Neural progenitor cell (in vitro differentiated cells): ENCODE measurements at regions not wholly inside any gene's neighbourhood (a gene's known extent, or its start where the extent isn't known, plus 50 kb on each side); places are given as distances from the start of the nearest gene placed in this dataset.

Source experiments
- DNase-seq: peaks from one replicate; pipeline ENCODE4 v3.0.0-alpha.2; 2016; ENCODE audit warnings: low spot score
- H2AFZ ChIP-seq: fragments of 200-600 bp; sonication (generic); replicated peaks from 2 replicates; pipeline ENCODE4 v1.6.1; 2016; ENCODE audit warnings: antibody characterized with exemption
- H3F3A ChIP-seq: fragments of 200-600 bp; sonication (generic); 2 replicates; pipeline ENCODE4 v1.6.1; 2016; ENCODE audit warnings: antibody characterized with exemption, low read depth
- H3K27ac ChIP-seq: fragments of 200-600 bp; sonication (generic); 2 replicates; pipeline ENCODE4 v1.5.1; 2016; ENCODE audit warnings: mild to moderate bottlenecking
- H3K27me3 ChIP-seq: fragments of 200-600 bp; sonication (generic); 2 replicates; pipeline ENCODE4 v1.6.1; 2016; ENCODE audit warnings: mild to moderate bottlenecking, moderate library complexity
- H3K36me3 ChIP-seq: fragments of 200-600 bp; sonication (generic); 2 replicates; pipeline ENCODE4 v1.5.1; 2016
- H3K4me1 ChIP-seq: fragments of 200-600 bp; sonication (generic); 2 replicates; pipeline ENCODE4 v1.6.1; 2016; ENCODE audit warnings: mixed run types
- H3K4me2 ChIP-seq: fragments of 200-600 bp; sonication (generic); 2 replicates; pipeline ENCODE4 v1.6.1; 2016
- H3K4me3 ChIP-seq: fragments of 200-600 bp; sonication (generic); 2 replicates; pipeline ENCODE4 v1.5.1; 2016
- H3K79me2 ChIP-seq: fragments of 200-600 bp; sonication (generic); 2 replicates; pipeline ENCODE4 v1.6.1; 2016; ENCODE audit warnings: low read depth
- H3K9ac ChIP-seq: fragments of 200-600 bp; sonication (generic); 2 replicates; pipeline ENCODE4 v1.6.1; 2016
- H3K9me3 ChIP-seq: fragments of 200-600 bp; sonication (generic); 2 replicates; pipeline ENCODE4 v1.5.1; 2016; ENCODE audit warnings: low read depth
- H4K20me1 ChIP-seq: fragments of 200-600 bp; sonication (generic); 2 replicates; pipeline ENCODE4 v1.6.1; 2016; ENCODE audit warnings: low read depth
- H3K27ac Mint-ChIP-seq: 3 replicates; pipeline ENCODE4 v1.8.0; 2021; ENCODE audit warnings: mixed read lengths
- H3K27me3 Mint-ChIP-seq: 2 replicates; pipeline ENCODE4 v1.8.0; 2022; ENCODE audit warnings: low read depth, mild to moderate bottlenecking, inconsistent platforms, moderate library complexity, mixed read lengths; ENCODE audit not compliant: insufficient read depth
- H3K36me3 Mint-ChIP-seq: 3 replicates; pipeline ENCODE4 v1.8.0; 2021; ENCODE audit warnings: mixed read lengths
- H3K4me1 Mint-ChIP-seq: 3 replicates; pipeline ENCODE4 v1.8.0; 2021; ENCODE audit warnings: mixed read lengths
- H3K4me3 Mint-ChIP-seq: 3 replicates; pipeline ENCODE4 v1.8.0; 2021; ENCODE audit warnings: mild to moderate bottlenecking, moderate library complexity, mixed read lengths
- H3K9me3 Mint-ChIP-seq: 3 replicates; pipeline ENCODE4 v1.8.0; 2020; ENCODE audit warnings: mixed read lengths
- CTCF ChIP-seq: fragments of 200-600 bp; sonication (generic); IDR thresholded peaks from 2 replicates; pipeline ENCODE4 v1.5.1; 2017; ENCODE audit warnings: antibody characterized with exemption, mild to moderate bottlenecking
- EZH2 ChIP-seq: fragments of 200-600 bp; sonication (generic); IDR thresholded peaks from 2 replicates; pipeline ENCODE4 v1.6.1; 2017; ENCODE audit warnings: antibody characterized with exemption, mild to moderate bottlenecking, moderate library complexity
- EZH2phosphoT487 ChIP-seq: fragments of 200-600 bp; sonication (generic); IDR thresholded peaks from 2 replicates; pipeline ENCODE4 v1.6.1; 2017; ENCODE audit warnings: antibody characterized with exemption

DNA sequence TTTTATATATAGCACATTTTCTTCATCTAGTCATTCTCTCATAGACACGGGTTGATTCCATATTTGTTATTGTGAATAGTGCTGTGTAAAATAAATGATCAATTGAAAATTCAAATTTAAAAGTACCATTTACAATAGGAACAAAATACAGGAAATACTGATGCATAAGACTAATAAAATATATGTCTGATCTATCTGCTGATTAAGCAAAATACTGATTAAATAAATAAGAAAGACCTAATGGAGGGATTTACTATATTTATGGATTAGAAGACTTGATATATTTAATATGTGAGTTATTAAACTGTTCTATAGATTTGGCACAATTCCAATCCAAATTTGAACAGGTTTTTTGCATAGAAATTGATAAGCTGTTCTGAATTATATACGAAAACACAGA is 1044.8 kb upstream of the ADGRL2 start:
- H3K27me3 ChIP-seq: no peaks in the 10 kb centered on the region
- no peak for DNase-seq

GRCh38 chr1:80751204-80751603 is 1049.5 kb upstream of the ADGRL2 start:
- H3K9me3 Mint-ChIP-seq: peaks cover 12% of the 10 kb centered on the region
- H3K27me3 ChIP-seq: no peaks in the 10 kb centered on the region
- H3K4me3 ChIP-seq: no peak overlapping the region
- no peak for DNase-seq
- H3K36me3 Mint-ChIP-seq: no peaks in the 10 kb centered on the region
- no peak overlapping the region for H3K4me3 Mint-ChIP-seq
- no peaks in the 10 kb centered on the region for H3K4me1 Mint-ChIP-seq
- no peak overlapping the region for H3K27ac Mint-ChIP-seq
- no peaks in the 10 kb centered on the region for H4K20me1 ChIP-seq
- H3K27ac ChIP-seq: no peak overlapping the region
- no peak overlapping the region for H3K9ac ChIP-seq
- no peak overlapping the region for H3K4me2 ChIP-seq
- H3K36me3 ChIP-seq: no peaks in the 10 kb centered on the region
- H2AFZ ChIP-seq: no peak overlapping the region
- H3K4me1 ChIP-seq: no peaks in the 10 kb centered on the region
- H3F3A ChIP-seq: no peaks in the 10 kb centered on the region
- H3K79me2 ChIP-seq: no peaks in the 10 kb centered on the region
- no peaks in the 10 kb centered on the region for H3K27me3 Mint-ChIP-seq
- TF ChIP-seq CTCF: no peak
- no peak for TF ChIP-seq EZH2
- TF ChIP-seq EZH2phosphoT487: no peak
- no peaks in the 10 kb centered on the region for H3K9me3 ChIP-seq

More for the DNA sequence above, 1044.8 kb upstream of the ADGRL2 start:
- H3K9me3 ChIP-seq: no peaks in the 10 kb centered on the region
- no peak overlapping the region for H3K9ac ChIP-seq
- H2AFZ ChIP-seq: no peak overlapping the region
- H3K36me3 Mint-ChIP-seq: no peaks in the 10 kb centered on the region
- no peaks in the 10 kb centered on the region for H3K36me3 ChIP-seq
- no peaks in the 10 kb centered on the region for H3F3A ChIP-seq
- H3K4me1 ChIP-seq: no peaks in the 10 kb centered on the region
- TF ChIP-seq EZH2 (no peak), CTCF (no peak), EZH2phosphoT487 (no peak)
- no peak overlapping the region for H3K27ac Mint-ChIP-seq
- no peak overlapping the region for H3K4me3 ChIP-seq
- no peaks in the 10 kb centered on the region for H3K79me2 ChIP-seq
- H3K27me3 Mint-ChIP-seq: no peaks in the 10 kb centered on the region
- H3K27ac ChIP-seq: no peak overlapping the region
- no peak overlapping the region for H3K4me2 ChIP-seq
- no peak overlapping the region for H3K4me3 Mint-ChIP-seq
- no peaks in the 10 kb centered on the region for H4K20me1 ChIP-seq
- no peaks in the 10 kb centered on the region for H3K4me1 Mint-ChIP-seq
- H3K9me3 Mint-ChIP-seq: peaks cover 3% of the 10 kb centered on the region

DNA sequence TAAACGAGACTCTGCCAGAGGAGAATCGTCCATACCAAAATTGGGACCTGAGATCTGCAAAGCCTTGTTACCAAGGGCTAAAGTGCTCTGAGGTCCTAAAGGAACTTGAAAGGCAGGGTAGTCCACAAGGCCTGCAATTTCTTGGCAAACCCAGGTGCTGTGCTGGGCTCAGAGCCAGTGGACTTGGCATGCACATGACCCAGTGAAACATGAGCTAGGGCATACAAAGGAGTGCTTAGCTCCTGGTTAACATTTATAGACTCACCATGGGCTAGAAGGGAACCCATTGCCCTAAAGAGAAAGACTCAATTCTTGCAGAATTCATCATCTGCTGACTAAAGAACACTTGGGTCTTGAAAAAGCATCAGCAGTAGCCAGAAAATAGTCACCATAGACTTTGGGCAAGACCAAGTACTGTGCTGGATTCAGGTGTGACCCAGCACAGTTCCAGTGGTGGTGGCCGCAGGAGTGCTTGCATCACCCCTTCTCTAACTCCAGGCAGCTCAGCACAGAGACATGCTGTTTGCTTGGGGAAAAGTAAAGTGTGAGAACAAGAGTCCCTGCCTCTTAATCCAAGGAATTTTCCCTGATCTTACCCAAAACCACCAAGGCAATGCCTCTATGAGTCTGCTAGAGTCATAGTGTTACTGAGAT is 1069.4 kb upstream of the ADGRL2 start:
- Mint-ChIP-seq H3K4me3 (no peak overlapping the region), H3K9me3 (peaks cover 18% of the 10 kb centered on the region), H3K27ac (no peak overlapping the region), H3K4me1 (no peaks in the 10 kb centered on the region), H3K27me3 (no peaks in the 10 kb centered on the region), H3K36me3 (peaks cover 2% of the 10 kb centered on the region)
- TF ChIP-seq CTCF: no peak
- TF ChIP-seq EZH2: no peak
- TF ChIP-seq EZH2phosphoT487: no peak
- Histone ChIP-seq H3K27ac (no peak overlapping the region), H3K36me3 (no peaks in the 10 kb centered on the region), H3K27me3 (no peaks in the 10 kb centered on the region), H3K9me3 (no peaks in the 10 kb centered on the region), H4K20me1 (no peaks in the 10 kb centered on the region), H3F3A (no peaks in the 10 kb centered on the region), H2AFZ (no peak overlapping the region), H3K9ac (no peak overlapping the region), H3K4me1 (no peaks in the 10 kb centered on the region), H3K79me2 (no peaks in the 10 kb centered on the region), H3K4me2 (no peak overlapping the region), H3K4me3 (no peak overlapping the region)
- DNase-seq: no peak
